IMR-90 (cell line): ENCODE measurements at regions not wholly inside any gene's neighbourhood (a gene's known extent, or its start where the extent isn't known, plus 50 kb on each side); places are given as distances from the start of the nearest gene placed in this dataset.

ENCODE experiments used
- ATAC-seq: fragments of 200-7000 bp; cut with Tn5 transposase; 2 replicates; pipeline ENCODE4 v1.9.1; 2020; ENCODE audit warnings: low read depth, mild to moderate bottlenecking, moderate library complexity
- BruUV-seq: library from RNA; stranded (reverse); fragments of 400-500 nt; replicated peaks from 2 replicates; lab custom pipeline; 2021; lab: Mats Ljungman, UMichigan
- CTCF ChIA-PET: fragments of 300-600 bp; formaldehyde crosslinking; extraction: SDS; loops from one replicate; lab custom pipeline; 2021; ENCODE audit warnings: antibody characterized with exemption; lab: Yijun Ruan, JAX
- POLR2A ChIA-PET: fragments of 300-600 bp; sonication (Branson Sonifier 250); formaldehyde crosslinking; loops from one replicate; lab custom pipeline; 2022; ENCODE audit warnings: antibody characterized with exemption; ENCODE audit not compliant: unreplicated experiment; lab: Charles Lee
- DNase-seq: peaks from one replicate; pipeline ENCODE4 v3.0.0; 2013
- H2AFZ ChIP-seq: replicated peaks from 2 replicates; pipeline ENCODE3; 2013; ENCODE audit warnings: low read length, mild to moderate bottlenecking; ENCODE audit not compliant: poor library complexity
- H2AK5ac ChIP-seq: 2 replicates; pipeline ENCODE4 v1.6.1; 2013; ENCODE audit warnings: low read depth, low read length, inconsistent platforms
- H2AK9ac ChIP-seq: replicated peaks from 2 replicates; pipeline ENCODE3; 2013; ENCODE audit warnings: mild to moderate bottlenecking, low read depth, low read length, moderate library complexity; ENCODE audit not compliant: poor library complexity
- H2BK120ac ChIP-seq: 2 replicates; pipeline ENCODE4 v1.6.1; 2013; ENCODE audit warnings: low read depth, low read length, inconsistent platforms
- H2BK15ac ChIP-seq: 3 replicates; pipeline ENCODE4 v1.6.1; 2013; ENCODE audit warnings: low read depth, low read length, inconsistent platforms
- H2BK20ac ChIP-seq: 2 replicates; pipeline ENCODE4 v1.6.1; 2013; ENCODE audit warnings: low read depth, mild to moderate bottlenecking, inconsistent platforms, low read length, moderate library complexity
- H2BK5ac ChIP-seq: 2 replicates; pipeline ENCODE4 v1.6.1; 2013; ENCODE audit warnings: mild to moderate bottlenecking, low read depth, low read length, inconsistent platforms; ENCODE audit not compliant: poor library complexity, severe bottlenecking
- H3K14ac ChIP-seq: replicated peaks from 2 replicates; pipeline ENCODE4 v1.6.1; 2013; ENCODE audit warnings: low read depth, low read length, inconsistent platforms
- H3K18ac ChIP-seq: 2 replicates; pipeline ENCODE4 v1.6.1; 2013; ENCODE audit warnings: low read depth, low read length, control low read depth
- H3K23ac ChIP-seq: 2 replicates; pipeline ENCODE4 v1.6.1; 2013; ENCODE audit warnings: low read depth, low read length, inconsistent platforms
- H3K27ac ChIP-seq: 2 replicates; pipeline ENCODE4 v1.5.1; 2013; ENCODE audit warnings: mild to moderate bottlenecking, control low read depth, low read length; ENCODE audit not compliant: insufficient read depth
- H3K27me3 ChIP-seq: 2 replicates; pipeline ENCODE4 v1.6.1; 2013; ENCODE audit warnings: low read length; ENCODE audit not compliant: control insufficient read depth, insufficient read depth
- H3K36me3 ChIP-seq: 2 replicates; pipeline ENCODE4 v1.6.1; 2013; ENCODE audit warnings: low read length, mixed read lengths; ENCODE audit not compliant: control insufficient read depth, insufficient read depth
- H3K4ac ChIP-seq: 2 replicates; pipeline ENCODE4 v1.6.1; 2013; ENCODE audit warnings: low read depth, low read length, inconsistent platforms
- H3K4me1 ChIP-seq: 2 replicates; pipeline ENCODE4 v1.6.1; 2013; ENCODE audit warnings: low read length, mixed read lengths; ENCODE audit not compliant: control insufficient read depth, insufficient read depth
- H3K4me2 ChIP-seq: 2 replicates; pipeline ENCODE4 v1.6.1; 2013; ENCODE audit warnings: low read depth, mild to moderate bottlenecking, control low read depth, low read length, moderate library complexity
- H3K4me3 ChIP-seq: 2 replicates; pipeline ENCODE4 v1.5.1; 2013; ENCODE audit warnings: low read depth, mild to moderate bottlenecking, control low read depth, low read length, moderate library complexity; ENCODE audit not compliant: insufficient read depth
- H3K56ac ChIP-seq: 2 replicates; pipeline ENCODE4 v1.6.1; 2013; ENCODE audit warnings: low read length, inconsistent platforms; ENCODE audit not compliant: insufficient read depth; ENCODE audit errors: extremely low read depth
- H3K79me1 ChIP-seq, 2 experiments: 2 replicates each; pipeline ENCODE4 v1.6.1; 2013; ENCODE audit warnings: low read length in 2 of 2, inconsistent platforms in 1 of 2, low read depth in 1 of 2
- H3K9ac ChIP-seq: 2 replicates; pipeline ENCODE4 v1.6.1; 2013; ENCODE audit warnings: low read depth, low read length, control low read depth
- H3K9me1 ChIP-seq: 2 replicates; pipeline ENCODE4 v1.6.1; 2013; ENCODE audit warnings: low read length, inconsistent platforms; ENCODE audit not compliant: insufficient read depth
- H3K9me3 ChIP-seq: 2 replicates; pipeline ENCODE4 v1.6.1; 2013; ENCODE audit warnings: low read length; ENCODE audit not compliant: control insufficient read depth, insufficient read depth
- H4K20me1 ChIP-seq: 2 replicates; pipeline ENCODE4 v1.6.1; 2013; ENCODE audit warnings: low read length, inconsistent platforms; ENCODE audit not compliant: insufficient read depth
- H4K5ac ChIP-seq: 2 replicates; pipeline ENCODE4 v1.6.1; 2013; ENCODE audit warnings: mild to moderate bottlenecking, low read depth, low read length, control low read depth
- H4K8ac ChIP-seq, 2 experiments: 2 replicates each; pipeline ENCODE4 v1.6.1; 2013; ENCODE audit warnings: low read depth in 2 of 2, low read length in 2 of 2, control low read depth in 1 of 2, inconsistent platforms in 1 of 2
- H4K91ac ChIP-seq: 2 replicates; pipeline ENCODE4 v1.6.1; 2013; ENCODE audit warnings: low read depth, low read length, inconsistent platforms; ENCODE audit not compliant: insufficient read depth
- WGBS, 2 experiments: methylation state at CpG; one replicate each; pipeline versions ENCODE4 v1.1.5 to v1.1.7; 2013; ENCODE audit warnings: missing lambda C conversion rate in 2 of 2; ENCODE audit not compliant: insufficient read length in 1 of 2; ENCODE audit errors: extremely low coverage in 2 of 2; 5-methylcytosine and 5-hydroxymethylcytosine counted together
- dilution Hi-C: fragments of 300-500 bp; cut with HindIII; formaldehyde crosslinking; loops from one replicate; pipeline ENCODE4 v1.14.3; 2018; ENCODE audit warnings: low sequenced_read_pairs; ENCODE audit not compliant: unreplicated experiment
- in situ Hi-C: fragments of 300-500 bp; cut with MboI; formaldehyde crosslinking; loops from 3 replicates; pipeline ENCODE4 v1.14.3; 2019; ENCODE audit warnings: low sequenced_read_pairs, inconsistent platforms, mixed read lengths
- intact Hi-C: fragments of 100-400 bp; cut with micrococcal nuclease; formaldehyde crosslinking; loops from 2 replicates; pipeline ENCODE4 v1.10.0; 2022
- TF ChIP-seq, protein P1 (sequence below): fragments of 150-350 bp; IDR thresholded peaks from 2 replicates; pipeline ENCODE4 v1.6.1; 2016; ENCODE audit warnings: low read depth, mild to moderate bottlenecking, low read length, moderate library complexity, borderline replicate concordance

- no peak overlapping the region for H3K4ac ChIP-seq
- ChIA-PET POLR2A (no interaction called here), CTCF (no interaction called here)
- H3K36me3 ChIP-seq, result no peaks in the 10 kb centered on the region
- no peak overlapping the region for H2BK120ac ChIP-seq
- H4K91ac ChIP-seq, result no peak overlapping the region
- H3K9ac ChIP-seq, result no peak overlapping the region
- H3K9me3 ChIP-seq, result no peaks in the 10 kb centered on the region
- TF ChIP-seq, protein P1, sequence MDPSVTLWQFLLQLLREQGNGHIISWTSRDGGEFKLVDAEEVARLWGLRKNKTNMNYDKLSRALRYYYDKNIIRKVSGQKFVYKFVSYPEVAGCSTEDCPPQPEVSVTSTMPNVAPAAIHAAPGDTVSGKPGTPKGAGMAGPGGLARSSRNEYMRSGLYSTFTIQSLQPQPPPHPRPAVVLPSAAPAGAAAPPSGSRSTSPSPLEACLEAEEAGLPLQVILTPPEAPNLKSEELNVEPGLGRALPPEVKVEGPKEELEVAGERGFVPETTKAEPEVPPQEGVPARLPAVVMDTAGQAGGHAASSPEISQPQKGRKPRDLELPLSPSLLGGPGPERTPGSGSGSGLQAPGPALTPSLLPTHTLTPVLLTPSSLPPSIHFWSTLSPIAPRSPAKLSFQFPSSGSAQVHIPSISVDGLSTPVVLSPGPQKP, result no peak
- 88% methylated on average over 2 of the region's 4 CpGs; no CpG with 5 or more reads in 1 of the 2 experiments for WGBS, 2 experiments
- H3K79me1 ChIP-seq, result no peaks in the 10 kb centered on the region
- H3K27ac ChIP-seq, result no peak overlapping the region
- no peak overlapping the region for H4K8ac ChIP-seq
- ATAC-seq, result no peak
- no peak overlapping the region for H2AK5ac ChIP-seq
- H4K5ac ChIP-seq, result no peak overlapping the region
- H2AK9ac ChIP-seq, result no peak overlapping the region
- no peak overlapping the region for H2AFZ ChIP-seq
- H3K27me3 ChIP-seq, result no peaks in the 10 kb centered on the region
- no peak overlapping the region for H3K14ac ChIP-seq
- no peak overlapping the region for H2BK20ac ChIP-seq
- no peak overlapping the region for H3K4me3 ChIP-seq
- peaks cover 9% of the 10 kb centered on the region for H3K9me1 ChIP-seq
- dilution Hi-C loops (no loop called here), in situ Hi-C loops (no loop called here), intact Hi-C loops (no loop called here)
- DNase-seq, result no peak
- no peak overlapping the region for H3K4me2 ChIP-seq
- no TSS peak for BruUV-seq
- H3K56ac ChIP-seq, result no peak overlapping the region
- H3K23ac ChIP-seq, result no peak overlapping the region
- H3K4me1 ChIP-seq, result peaks cover 11% of the 10 kb centered on the region
- no peak overlapping the region for H3K18ac ChIP-seq
- no peak overlapping the region for H2BK15ac ChIP-seq
- no peak overlapping the region for H2BK5ac ChIP-seq
- H4K20me1 ChIP-seq, result no peaks in the 10 kb centered on the region
Measured at GRCh38 chr4:26053761-26054160, 139.7 kb downstream of the SMIM20 start.
